GM21390 (cell line): ENCODE measurements at regions not wholly inside any gene's neighbourhood (a gene's known extent, or its start where the extent isn't known, plus 50 kb on each side); places are given as distances from the start of the nearest gene placed in this dataset.

Experiments
- ATAC-seq: cut with Tn5 transposase; IDR thresholded peaks from one replicate; pipeline ENCODE4 v1.9.1; 2021; ENCODE audit not compliant: unreplicated experiment

DNA sequence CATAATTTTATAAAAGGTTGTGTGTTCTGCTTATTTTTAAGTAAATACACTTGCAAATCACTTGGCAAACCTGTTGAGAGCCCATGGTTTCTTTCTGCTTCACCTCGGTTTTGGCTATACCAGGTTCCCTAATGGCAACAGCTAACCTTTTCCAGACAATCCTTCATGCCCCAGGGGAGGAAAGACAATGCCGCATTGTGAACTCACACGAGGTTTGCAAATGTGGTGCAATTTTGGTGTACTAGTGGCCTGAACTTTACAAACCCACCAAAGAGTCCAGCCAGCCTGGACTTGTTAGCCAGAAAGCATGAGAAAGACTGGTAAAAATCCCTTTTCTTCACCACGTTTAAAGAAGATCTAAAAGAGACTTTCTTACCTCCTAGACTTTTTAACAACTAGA is 84.8 kb upstream of the SOX4 start:
- ATAC-seq: no peak

DNA sequence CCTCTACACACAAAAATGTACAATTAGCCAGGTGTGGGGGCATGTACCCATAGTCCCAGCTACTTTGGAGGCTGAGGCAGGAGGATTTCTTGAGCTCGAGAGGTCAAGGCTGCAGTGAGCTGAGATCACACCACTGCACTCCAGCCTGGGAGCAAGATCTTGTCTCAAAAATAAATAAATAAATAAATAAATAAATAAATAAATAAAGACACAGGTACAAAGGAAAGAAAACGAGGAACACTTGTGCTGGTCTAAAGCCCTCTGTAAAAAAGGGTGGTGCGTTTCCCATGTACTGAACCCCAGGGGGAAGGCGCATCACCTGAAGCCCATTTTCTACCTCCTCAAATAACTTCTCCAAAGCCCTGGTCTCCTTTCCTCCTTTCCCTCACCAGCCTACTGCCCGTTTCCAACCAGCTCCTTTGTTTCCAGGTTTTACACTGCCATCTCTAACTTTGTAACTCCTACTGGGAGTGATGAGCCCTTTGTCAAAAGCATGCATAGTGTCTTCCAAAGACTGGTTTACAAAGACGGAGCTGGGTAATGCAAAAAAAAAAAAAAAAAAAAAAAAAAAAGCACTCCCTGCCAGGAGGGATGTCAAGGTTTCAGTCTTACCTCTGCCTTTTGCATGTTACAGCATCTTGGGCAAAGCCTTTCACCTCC is 81.5 kb upstream of the SOX4 start:
- ATAC-seq: no peak

- no peak for ATAC-seq
Measured at GRCh38 chr6:21514288-21514687, 79.3 kb upstream of the SOX4 start.

- ATAC-seq: no peak
Measured at GRCh38 chr6:21518317-21518716, 75.2 kb upstream of the SOX4 start.

GRCh38 chr6:21519642-21520041 is 73.9 kb upstream of the SOX4 start:
- no peak for ATAC-seq

- no peak for ATAC-seq
Measured at GRCh38 chr6:21521276-21521675, 72.3 kb upstream of the SOX4 start.

DNA sequence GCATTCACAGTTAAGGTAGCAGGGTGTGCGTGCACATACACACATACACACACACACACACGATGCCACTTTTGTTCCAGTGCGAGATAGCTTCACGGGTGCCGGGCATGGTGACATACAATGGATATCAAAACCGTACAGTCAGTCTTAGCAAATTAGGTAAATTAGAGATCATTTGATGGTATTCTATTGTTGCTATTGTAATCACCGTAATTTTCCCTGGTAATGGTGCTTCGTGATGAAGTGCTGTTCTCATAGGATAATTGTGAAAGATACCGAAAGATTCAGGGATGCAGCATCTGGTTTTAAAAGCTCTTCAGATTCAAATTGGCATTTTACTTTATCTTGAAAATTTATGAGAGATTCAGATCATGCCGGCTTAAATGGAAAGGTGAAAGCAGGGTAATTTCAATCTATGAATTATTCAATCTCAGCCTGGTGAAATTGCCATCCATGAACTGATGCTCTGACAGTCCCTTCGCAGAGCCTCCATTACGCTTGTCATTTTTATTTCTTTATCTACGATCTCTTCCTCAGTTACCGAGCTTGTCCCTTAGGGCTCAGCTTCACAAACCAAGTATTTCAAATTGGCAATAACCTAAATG is 71.3 kb upstream of the SOX4 start:
- no peak for ATAC-seq

DNA sequence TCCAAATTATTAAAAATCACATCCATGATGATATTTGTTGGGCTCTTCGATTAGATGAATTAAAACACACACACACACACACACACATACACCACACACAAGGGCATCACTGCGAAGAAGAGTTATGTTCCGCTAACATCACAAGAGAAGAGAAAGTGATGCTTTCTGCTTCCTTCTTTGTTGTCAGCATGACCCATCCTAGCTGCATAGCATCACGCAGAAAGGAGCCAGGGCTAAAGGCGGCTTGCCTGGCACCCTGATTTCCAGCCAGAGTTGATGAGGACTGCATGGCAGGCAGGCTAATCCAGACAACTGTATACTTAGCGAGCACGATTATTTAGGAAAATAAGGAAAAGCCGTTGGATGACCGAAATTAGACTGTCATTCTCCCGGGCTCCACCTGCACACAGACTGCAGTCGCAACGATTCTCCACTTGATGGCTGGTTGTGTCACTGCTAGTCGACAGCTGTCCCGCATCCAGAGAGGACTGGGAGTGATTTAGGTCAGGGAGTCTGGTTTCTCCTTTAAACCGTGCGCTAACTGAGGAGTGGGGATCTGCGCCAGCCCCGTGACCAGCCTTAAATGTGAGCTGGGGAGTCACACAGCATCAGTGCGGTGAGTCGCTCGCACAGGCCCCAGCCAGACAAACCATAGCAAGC is 70.6 kb upstream of the SOX4 start:
- ATAC-seq: no peak

DNA sequence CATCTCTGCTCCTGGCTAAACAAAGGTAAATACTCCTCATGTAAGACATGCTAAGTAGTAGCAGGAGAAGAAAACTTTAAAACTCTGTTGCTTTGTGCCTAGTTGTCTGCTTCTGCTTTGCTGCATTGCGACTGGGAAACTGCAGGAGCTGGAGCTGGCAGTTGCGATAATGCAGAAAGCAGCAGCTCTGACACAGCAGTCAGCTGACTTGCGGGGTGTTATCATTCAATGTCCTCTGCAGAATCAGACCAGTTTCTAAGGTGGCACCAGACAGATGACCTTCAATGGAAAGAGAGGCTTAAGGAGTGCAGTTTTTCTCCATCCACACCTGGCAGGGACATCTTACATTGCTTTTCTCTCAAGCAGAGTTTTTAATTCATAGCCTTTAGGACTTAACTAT is 69.9 kb upstream of the SOX4 start:
- no peak for ATAC-seq

GRCh38 chr6:21524201-21524600 is 69.3 kb upstream of the SOX4 start:
- ATAC-seq: no peak

DNA sequence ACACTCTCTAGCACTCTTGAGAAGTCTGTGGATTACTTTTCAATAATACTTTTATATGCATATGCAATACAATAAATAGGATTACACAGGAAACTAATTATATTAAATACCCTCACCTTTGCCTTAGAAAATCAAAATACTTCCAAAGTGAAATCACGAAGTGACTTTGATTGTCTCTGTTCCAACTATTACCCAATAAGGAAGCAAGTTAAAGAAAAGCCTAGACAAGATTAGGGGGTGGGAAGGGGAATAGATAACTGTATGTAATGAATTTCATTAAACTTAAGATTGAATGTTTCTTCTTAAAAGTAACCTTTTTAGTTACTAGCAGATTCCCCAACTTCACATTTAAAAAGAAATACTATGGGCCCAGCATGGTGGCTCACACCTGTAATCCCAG is 66.6 kb upstream of the SOX4 start:
- no peak for ATAC-seq

DNA sequence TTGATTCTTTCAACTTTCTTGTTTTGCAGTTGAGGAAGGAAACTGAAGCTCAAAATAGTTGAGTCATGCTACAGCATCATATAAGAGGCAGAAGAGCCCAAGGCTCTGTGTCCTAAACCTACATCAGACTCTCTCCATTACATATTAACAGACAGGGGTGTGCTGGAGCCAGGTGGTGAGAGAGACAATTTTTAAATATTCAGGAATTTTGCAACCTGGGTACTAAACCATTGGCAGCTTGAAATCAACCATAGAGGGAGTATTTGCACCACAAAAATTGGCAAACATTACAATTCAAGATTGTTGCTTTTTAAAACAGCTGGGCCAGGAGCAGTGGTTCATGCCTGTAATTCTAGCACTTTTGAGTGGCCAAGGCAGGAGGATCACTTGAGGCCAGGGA is 65.8 kb upstream of the SOX4 start:
- no peak for ATAC-seq

- no peak for ATAC-seq
Measured at GRCh38 chr6:21529431-21529830, 64.1 kb upstream of the SOX4 start.

- no peak for ATAC-seq
Measured at GRCh38 chr6:21531393-21531792, 62.2 kb upstream of the SOX4 start.

GRCh38 chr6:21533678-21534077 is 59.9 kb upstream of the SOX4 start:
- ATAC-seq: no peak

DNA sequence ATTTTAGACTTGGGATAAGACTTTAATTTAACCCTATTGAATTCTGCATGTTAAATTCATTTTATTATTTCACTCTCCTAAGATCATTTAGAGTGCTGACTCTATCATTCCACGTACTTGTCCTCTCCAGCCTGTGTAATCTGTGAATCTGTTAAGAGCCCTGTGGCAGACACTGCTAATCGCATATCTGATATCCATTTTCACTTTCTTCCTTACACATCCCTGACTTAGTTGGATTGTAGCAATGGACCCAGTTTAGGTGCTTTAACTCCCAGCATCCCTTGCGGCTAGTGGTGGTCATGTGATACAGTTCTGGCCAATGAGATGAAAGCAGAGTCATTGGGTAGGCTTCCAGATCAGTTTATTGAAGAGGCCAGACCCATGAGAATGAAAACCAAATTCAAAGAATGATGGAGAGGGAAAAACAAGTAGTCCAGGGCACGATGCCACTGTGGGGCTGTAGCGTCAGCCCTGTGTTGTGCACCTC is 57.2 kb upstream of the SOX4 start:
- no peak for ATAC-seq

DNA sequence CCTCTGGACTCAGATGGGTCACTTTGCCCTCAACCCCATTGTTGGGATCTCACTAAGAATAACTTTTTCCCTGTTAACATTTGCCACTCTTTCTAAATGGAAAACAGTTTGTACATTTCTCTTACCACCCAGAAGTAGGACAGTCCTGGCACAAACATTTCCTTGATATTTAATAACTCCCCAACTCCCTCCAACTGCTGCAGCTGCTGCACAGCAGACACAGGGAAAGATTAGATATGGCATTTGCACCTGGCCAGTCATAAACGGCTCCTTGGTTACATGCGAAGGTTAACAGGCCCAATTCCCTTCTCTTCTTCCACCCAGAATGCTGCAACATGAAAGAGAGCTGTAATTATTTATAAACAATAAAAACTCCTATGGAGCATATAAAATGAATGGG is 55.9 kb upstream of the SOX4 start:
- no peak for ATAC-seq

DNA sequence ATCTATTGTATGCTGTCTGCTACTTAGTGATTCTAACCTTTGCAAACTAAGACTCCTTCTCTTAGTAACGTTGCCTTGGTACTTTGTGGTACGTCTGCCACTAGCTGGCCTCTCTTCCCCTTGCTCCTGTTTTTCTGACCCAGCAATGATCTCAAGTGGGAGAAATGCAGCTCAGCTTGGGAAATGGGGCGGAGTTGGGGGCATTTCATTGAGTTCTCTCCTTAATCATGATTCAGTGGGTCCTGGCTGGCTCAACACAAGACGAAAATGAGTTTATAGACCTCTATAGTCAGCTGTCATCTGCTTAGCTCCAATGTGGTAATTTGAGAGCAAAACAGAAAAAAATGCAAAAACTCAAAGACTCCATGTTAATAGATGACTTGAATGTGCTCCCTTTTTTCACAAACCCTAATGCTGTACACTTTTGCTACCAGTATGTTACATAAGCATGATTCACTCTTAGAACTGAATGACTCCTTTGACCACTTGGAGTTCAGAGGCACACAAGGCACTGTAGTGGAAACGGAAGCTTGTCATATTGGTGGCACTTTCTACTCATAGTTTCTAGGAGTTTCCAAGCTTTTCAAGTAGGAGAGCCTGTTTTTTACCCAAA is 55.3 kb upstream of the SOX4 start:
- no peak for ATAC-seq

- no peak for ATAC-seq
Measured at GRCh38 chr6:21539621-21540100, 53.9 kb upstream of the SOX4 start.
